BJ (cell line): ENCODE measurements at regions not wholly inside any gene's neighbourhood (a gene's known extent, or its start where the extent isn't known, plus 50 kb on each side); places are given as distances from the start of the nearest gene placed in this dataset.

ENCODE experiments used
- CTCF ChIA-PET: fragments of 350-600 bp; formaldehyde crosslinking; extraction: SDS; loops from one replicate; lab custom pipeline; 2021; ENCODE audit warnings: antibody characterized with exemption, inconsistent platforms; lab: Yijun Ruan, JAX
- POLR2A ChIA-PET: fragments of 300-600 bp; sonication (Branson Sonifier 250); formaldehyde crosslinking; extraction: SDS; loops from one replicate; lab custom pipeline; 2021; ENCODE audit warnings: antibody characterized with exemption; lab: Charles Lee
- DNase-seq: peaks from one replicate; pipeline ENCODE4 v3.0.0-alpha.2; 2011; ENCODE audit warnings: low read depth
- H3K27me3 ChIP-seq: 2 replicates; pipeline ENCODE4 v1.6.0; 2011; ENCODE audit warnings: low read length; ENCODE audit not compliant: control insufficient read depth, insufficient read depth
- H3K36me3 ChIP-seq: 2 replicates; pipeline ENCODE4 v1.5.1; 2011; ENCODE audit warnings: low read length; ENCODE audit not compliant: control insufficient read depth, insufficient read depth
- H3K4me3 ChIP-seq: 2 replicates; pipeline ENCODE4 v1.5.1; 2011; ENCODE audit warnings: low read depth, mild to moderate bottlenecking, control low read depth, low read length
- CTCF ChIP-seq: IDR thresholded peaks from 2 replicates; pipeline ENCODE4 v1.5.1; 2011; ENCODE audit warnings: low read depth, mild to moderate bottlenecking, control low read depth, inconsistent platforms, low read length, moderate library complexity; ENCODE audit not compliant: insufficient read depth

DNA sequence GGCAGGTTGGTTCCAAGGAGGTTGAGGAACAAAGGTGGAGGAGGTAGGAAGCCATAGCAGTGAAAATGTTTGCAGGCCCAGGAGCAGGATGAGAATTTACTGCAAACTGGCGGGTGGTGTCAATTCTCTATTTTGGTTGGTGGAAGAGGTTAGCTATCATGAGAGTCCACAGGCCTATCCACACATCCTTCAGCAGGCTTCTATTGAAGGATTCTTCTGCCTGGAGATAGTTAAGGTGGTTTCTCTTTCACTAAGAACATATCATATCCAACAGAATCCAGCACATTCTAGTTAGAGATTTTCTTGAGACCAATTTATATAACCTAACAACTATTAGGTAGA, 68.9 kb upstream of the DYRK2 start:
- POLR2A ChIA-PET, result no interaction called here
- CTCF ChIA-PET, result no interaction called here
- Histone ChIP-seq H3K4me3 (no peak overlapping the region), H3K27me3 (no peaks in the 10 kb centered on the region), H3K36me3 (no peaks in the 10 kb centered on the region)
- TF ChIP-seq CTCF, result no peak
- no peak for DNase-seq

GRCh38 chr12:67582238-67582834, 66.2 kb upstream of the DYRK2 start:
- no peak for DNase-seq
- H3K27me3 ChIP-seq, result no peaks in the 10 kb centered on the region
- CTCF ChIA-PET, result no interaction called here
- no peak for TF ChIP-seq CTCF
- H3K36me3 ChIP-seq, result no peaks in the 10 kb centered on the region
- POLR2A ChIA-PET, result no interaction called here
- H3K4me3 ChIP-seq, result no peak overlapping the region

GRCh38 chr12:67582844-67583243, 65.7 kb upstream of the DYRK2 start:
- Histone ChIP-seq H3K36me3 (no peaks in the 10 kb centered on the region), H3K4me3 (no peak overlapping the region)
- CTCF ChIA-PET, result no interaction called here

GRCh38 chr12:67586951-67587350, 61.6 kb upstream of the DYRK2 start:
- Histone ChIP-seq H3K36me3 (no peaks in the 10 kb centered on the region), H3K27me3 (no peaks in the 10 kb centered on the region; the same call in 1 of the 2 replicates), H3K4me3 (no peak overlapping the region)
- POLR2A ChIA-PET, result no interaction called here
- TF ChIP-seq CTCF, result no peak
- CTCF ChIA-PET, result no interaction called here
- DNase-seq, result no peak

More at GRCh38 chr12:67582844-67583243, 65.7 kb upstream of the DYRK2 start:
- TF ChIP-seq CTCF, result no peak
- no peak for DNase-seq
- POLR2A ChIA-PET, result no interaction called here
- H3K27me3 ChIP-seq, result no peaks in the 10 kb centered on the region

DNA sequence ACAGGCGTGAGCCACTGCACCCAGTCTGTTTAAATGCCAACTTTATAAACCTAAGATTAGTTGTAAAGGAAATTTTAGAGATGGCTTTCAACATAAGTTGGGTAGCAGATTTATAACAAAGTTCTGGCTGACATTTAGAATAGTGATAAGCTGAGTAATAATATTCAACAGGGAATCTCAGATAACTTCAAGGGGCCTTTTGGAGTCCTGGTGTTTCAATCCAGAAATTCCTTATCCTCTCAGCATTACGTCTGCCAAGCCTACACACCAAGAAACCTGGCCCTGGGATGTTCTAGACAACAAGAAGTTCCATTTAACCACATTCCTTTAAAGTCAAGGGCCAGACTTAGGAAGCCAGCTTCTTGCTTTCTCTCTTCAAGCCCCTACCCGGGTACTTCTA, 59.5 kb upstream of the DYRK2 start:
- H3K36me3 ChIP-seq, result no peaks in the 10 kb centered on the region
- POLR2A ChIA-PET, result no interaction called here
- no peak for DNase-seq
- no peaks in the 10 kb centered on the region; the same call in 1 of the 2 replicates for H3K27me3 ChIP-seq
- CTCF ChIA-PET, result interaction anchor here (0.8 kb wide), 1 partner anchor 9 kb away, joined by 3 read pairs; no protein-coding TSS in a partner anchor
- H3K4me3 ChIP-seq, result no peak overlapping the region
- TF ChIP-seq CTCF, result no peak
